Neural cell (in vitro differentiated cells): ENCODE measurements at regions not wholly inside any gene's neighbourhood (a gene's known extent, or its start where the extent isn't known, plus 50 kb on each side); places are given as distances from the start of the nearest gene placed in this dataset.

Source experiments
- H2AFZ ChIP-seq: fragments of 200-600, 300-800 bp; sonication (generic), shearing (Covaris generic); 2 replicates; pipeline ENCODE4 v1.6.0; 2014; ENCODE audit warnings: low read depth, mild to moderate bottlenecking, antibody characterized with exemption, low read length, moderate library complexity
- H3F3A ChIP-seq: fragments of 200-600 bp; shearing (Covaris generic); 2 replicates; pipeline ENCODE4 v1.6.1; 2016; ENCODE audit warnings: mild to moderate bottlenecking, moderate library complexity, mixed read lengths, antibody characterized with exemption, low read length; ENCODE audit not compliant: insufficient read depth, poor library complexity, severe bottlenecking
- H3K27ac ChIP-seq: fragments of 200-600, 300-800 bp; sonication (generic), shearing (Covaris generic); 2 replicates; pipeline ENCODE4 v1.5.1; 2014; ENCODE audit warnings: mild to moderate bottlenecking, low read length, moderate library complexity
- H3K27me3 ChIP-seq: fragments of 300-800, 200-600 bp; sonication (generic), shearing (Covaris generic); 2 replicates; pipeline ENCODE4 v1.6.0; 2014; ENCODE audit warnings: mild to moderate bottlenecking, low read depth, low read length, moderate library complexity; ENCODE audit not compliant: insufficient read depth
- H3K36me3 ChIP-seq: fragments of 300-800, 200-600 bp; sonication (generic), shearing (Covaris generic); 2 replicates; pipeline ENCODE4 v1.5.1; 2014; ENCODE audit warnings: mild to moderate bottlenecking, antibody characterized with exemption, low read length, moderate library complexity; ENCODE audit not compliant: insufficient read depth
- H3K4me2 ChIP-seq: fragments of 300-800, 200-600 bp; sonication (generic), shearing (Covaris generic); 2 replicates; pipeline ENCODE4 v1.6.0; 2014; ENCODE audit warnings: mild to moderate bottlenecking, low read length
- H3K4me3 ChIP-seq: fragments of 300-800, 200-600 bp; sonication (generic), shearing (Covaris generic); 2 replicates; pipeline ENCODE4 v1.5.1; 2014; ENCODE audit warnings: mild to moderate bottlenecking, low read length, moderate library complexity
- H3K79me2 ChIP-seq: fragments of 200-600 bp; shearing (Covaris generic); replicated peaks from 2 replicates; pipeline ENCODE4 v1.6.0; 2014; ENCODE audit warnings: mild to moderate bottlenecking, low read length, moderate library complexity; ENCODE audit not compliant: insufficient read depth
- H3K9ac ChIP-seq: fragments of 300-800, 200-600 bp; sonication (generic), shearing (Covaris generic); 2 replicates; pipeline ENCODE4 v1.6.1; 2016; ENCODE audit warnings: mild to moderate bottlenecking, low read length, mixed read lengths
- H3K9me2 ChIP-seq: fragments of 200-600 bp; shearing (Covaris generic); 2 replicates; pipeline ENCODE4 v1.6.1; 2016; ENCODE audit warnings: mild to moderate bottlenecking, low read length, mixed read lengths; ENCODE audit not compliant: insufficient read depth
- H3K9me3 ChIP-seq: fragments of 200-600, 300-800 bp; sonication (generic), shearing (Covaris generic); 2 replicates; pipeline ENCODE4 v1.6.1; 2016; ENCODE audit warnings: mild to moderate bottlenecking, mixed run types, low read length, moderate library complexity, mixed read lengths
- H4K20me1 ChIP-seq: fragments of 200-600 bp; shearing (Covaris generic); 2 replicates; pipeline ENCODE4 v1.6.1; 2016; ENCODE audit warnings: mild to moderate bottlenecking, mixed run types; ENCODE audit not compliant: insufficient read depth
- EP300 ChIP-seq: fragments of 450-650 bp; conservative IDR thresholded peaks from 2 replicates; pipeline ENCODE4 v1.6.1; 2014; ENCODE audit warnings: antibody characterized with exemption, mild to moderate bottlenecking, moderate library complexity; ENCODE audit not compliant: poor library complexity, severe bottlenecking
- EZH2 ChIP-seq: fragments of 200-600, 300-800 bp; shearing (Covaris generic), sonication (generic); IDR thresholded peaks from 2 replicates; pipeline ENCODE4 v1.6.1; 2014; ENCODE audit warnings: antibody characterized with exemption, low read length, borderline replicate concordance, mild to moderate bottlenecking; ENCODE audit not compliant: insufficient read depth, poor library complexity, severe bottlenecking
- MXI1 ChIP-seq: fragments of 450-650 bp; conservative IDR thresholded peaks from 2 replicates; pipeline ENCODE4 v1.6.1; 2014; ENCODE audit warnings: antibody characterized with exemption, mild to moderate bottlenecking; ENCODE audit not compliant: poor library complexity, severe bottlenecking
- POLR2AphosphoS5 ChIP-seq: IDR thresholded peaks from 2 replicates; pipeline ENCODE4 v1.6.1; 2012
- RAD21 ChIP-seq: fragments of 450-650 bp; conservative IDR thresholded peaks from 2 replicates; pipeline ENCODE4 v1.6.1; 2014; ENCODE audit warnings: antibody characterized with exemption, mild to moderate bottlenecking, moderate library complexity
- SMC3 ChIP-seq: fragments of 450-650 bp; conservative IDR thresholded peaks from 2 replicates; pipeline ENCODE4 v1.6.1; 2014; ENCODE audit warnings: antibody characterized with exemption, mild to moderate bottlenecking, moderate library complexity; ENCODE audit not compliant: poor library complexity
- TAF1 ChIP-seq: IDR thresholded peaks from 2 replicates; pipeline ENCODE4 v1.6.1; 2012; ENCODE audit warnings: low read depth
- TF ChIP-seq, protein P1 (sequence below): fragments of 450-650 bp; IDR thresholded peaks from 2 replicates; pipeline ENCODE4 v1.5.1; 2014; ENCODE audit warnings: antibody characterized with exemption, mild to moderate bottlenecking, moderate library complexity; ENCODE audit not compliant: poor library complexity, severe bottlenecking
- TF ChIP-seq, protein P2 (sequence below): IDR thresholded peaks from 2 replicates; pipeline ENCODE4 v1.6.1; 2012; ENCODE audit warnings: borderline replicate concordance

DNA sequence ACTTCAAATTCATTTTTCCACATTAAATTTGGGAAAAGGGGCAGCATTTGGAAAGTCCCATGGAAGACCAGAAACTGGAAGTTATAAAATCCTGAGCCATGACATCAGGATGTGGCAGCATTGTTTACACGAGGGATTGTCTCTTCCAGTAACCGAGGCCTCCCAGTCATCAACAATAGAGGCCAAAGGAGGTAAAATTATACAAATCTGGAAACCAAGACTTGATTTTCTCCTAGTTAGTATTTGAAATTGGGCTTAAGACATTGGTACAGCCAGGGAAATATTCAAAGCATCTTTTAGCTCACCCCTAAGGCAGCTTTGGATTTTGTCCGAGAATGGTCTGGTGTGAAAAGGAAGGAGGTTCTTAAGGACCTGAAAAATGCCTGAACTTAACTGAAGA is 251.6 kb upstream of the FOXF1 start:
- Histone ChIP-seq H3K9ac (no peak overlapping the region), H3K36me3 (no peaks in the 10 kb centered on the region), H3F3A (no peaks in the 10 kb centered on the region)

DNA sequence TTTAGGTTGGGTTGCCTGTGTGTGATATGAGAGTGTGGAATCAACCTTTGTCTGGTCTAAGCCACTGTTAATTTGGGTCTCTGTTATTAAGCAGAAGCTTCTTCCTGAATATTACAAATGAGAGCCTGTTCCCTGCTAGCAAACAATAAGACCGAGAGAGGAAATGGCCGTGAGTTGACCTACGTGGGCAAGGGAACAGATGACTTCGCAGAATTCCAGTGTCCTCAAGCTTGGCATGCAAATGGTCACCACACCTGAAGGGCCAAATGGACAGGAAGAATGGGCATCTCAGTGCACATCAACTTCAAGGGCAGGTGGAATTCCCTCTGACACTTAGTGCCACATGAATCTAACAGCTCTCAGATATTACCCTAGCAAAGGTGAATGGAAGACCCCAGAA is 250.8 kb upstream of the FOXF1 start:
- Histone ChIP-seq H3K9me3 (no peaks in the 10 kb centered on the region), H2AFZ (no peak overlapping the region), H3K27me3 (no peaks in the 10 kb centered on the region), H4K20me1 (no peaks in the 10 kb centered on the region), H3K4me3 (no peak overlapping the region), H3K4me2 (no peak overlapping the region), H3F3A (no peaks in the 10 kb centered on the region), H3K36me3 (no peaks in the 10 kb centered on the region), H3K79me2 (no peaks in the 10 kb centered on the region), H3K27ac (no peak overlapping the region), H3K9ac (no peak overlapping the region), H3K9me2 (no peaks in the 10 kb centered on the region)
- no peak for TF ChIP-seq MXI1
- TF ChIP-seq, protein P1, sequence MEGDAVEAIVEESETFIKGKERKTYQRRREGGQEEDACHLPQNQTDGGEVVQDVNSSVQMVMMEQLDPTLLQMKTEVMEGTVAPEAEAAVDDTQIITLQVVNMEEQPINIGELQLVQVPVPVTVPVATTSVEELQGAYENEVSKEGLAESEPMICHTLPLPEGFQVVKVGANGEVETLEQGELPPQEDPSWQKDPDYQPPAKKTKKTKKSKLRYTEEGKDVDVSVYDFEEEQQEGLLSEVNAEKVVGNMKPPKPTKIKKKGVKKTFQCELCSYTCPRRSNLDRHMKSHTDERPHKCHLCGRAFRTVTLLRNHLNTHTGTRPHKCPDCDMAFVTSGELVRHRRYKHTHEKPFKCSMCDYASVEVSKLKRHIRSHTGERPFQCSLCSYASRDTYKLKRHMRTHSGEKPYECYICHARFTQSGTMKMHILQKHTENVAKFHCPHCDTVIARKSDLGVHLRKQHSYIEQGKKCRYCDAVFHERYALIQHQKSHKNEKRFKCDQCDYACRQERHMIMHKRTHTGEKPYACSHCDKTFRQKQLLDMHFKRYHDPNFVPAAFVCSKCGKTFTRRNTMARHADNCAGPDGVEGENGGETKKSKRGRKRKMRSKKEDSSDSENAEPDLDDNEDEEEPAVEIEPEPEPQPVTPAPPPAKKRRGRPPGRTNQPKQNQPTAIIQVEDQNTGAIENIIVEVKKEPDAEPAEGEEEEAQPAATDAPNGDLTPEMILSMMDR: no peak
- TF ChIP-seq TAF1: no peak
- no peak for TF ChIP-seq EP300
- no peak for TF ChIP-seq POLR2AphosphoS5
- TF ChIP-seq SMC3: no peak
- TF ChIP-seq, protein P2, sequence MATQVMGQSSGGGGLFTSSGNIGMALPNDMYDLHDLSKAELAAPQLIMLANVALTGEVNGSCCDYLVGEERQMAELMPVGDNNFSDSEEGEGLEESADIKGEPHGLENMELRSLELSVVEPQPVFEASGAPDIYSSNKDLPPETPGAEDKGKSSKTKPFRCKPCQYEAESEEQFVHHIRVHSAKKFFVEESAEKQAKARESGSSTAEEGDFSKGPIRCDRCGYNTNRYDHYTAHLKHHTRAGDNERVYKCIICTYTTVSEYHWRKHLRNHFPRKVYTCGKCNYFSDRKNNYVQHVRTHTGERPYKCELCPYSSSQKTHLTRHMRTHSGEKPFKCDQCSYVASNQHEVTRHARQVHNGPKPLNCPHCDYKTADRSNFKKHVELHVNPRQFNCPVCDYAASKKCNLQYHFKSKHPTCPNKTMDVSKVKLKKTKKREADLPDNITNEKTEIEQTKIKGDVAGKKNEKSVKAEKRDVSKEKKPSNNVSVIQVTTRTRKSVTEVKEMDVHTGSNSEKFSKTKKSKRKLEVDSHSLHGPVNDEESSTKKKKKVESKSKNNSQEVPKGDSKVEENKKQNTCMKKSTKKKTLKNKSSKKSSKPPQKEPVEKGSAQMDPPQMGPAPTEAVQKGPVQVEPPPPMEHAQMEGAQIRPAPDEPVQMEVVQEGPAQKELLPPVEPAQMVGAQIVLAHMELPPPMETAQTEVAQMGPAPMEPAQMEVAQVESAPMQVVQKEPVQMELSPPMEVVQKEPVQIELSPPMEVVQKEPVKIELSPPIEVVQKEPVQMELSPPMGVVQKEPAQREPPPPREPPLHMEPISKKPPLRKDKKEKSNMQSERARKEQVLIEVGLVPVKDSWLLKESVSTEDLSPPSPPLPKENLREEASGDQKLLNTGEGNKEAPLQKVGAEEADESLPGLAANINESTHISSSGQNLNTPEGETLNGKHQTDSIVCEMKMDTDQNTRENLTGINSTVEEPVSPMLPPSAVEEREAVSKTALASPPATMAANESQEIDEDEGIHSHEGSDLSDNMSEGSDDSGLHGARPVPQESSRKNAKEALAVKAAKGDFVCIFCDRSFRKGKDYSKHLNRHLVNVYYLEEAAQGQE: no peak
- no peak for TF ChIP-seq RAD21
- TF ChIP-seq EZH2: no peak

More for the DNA sequence above, 251.6 kb upstream of the FOXF1 start:
- Histone ChIP-seq H2AFZ (no peak overlapping the region), H3K9me2 (no peaks in the 10 kb centered on the region), H4K20me1 (no peaks in the 10 kb centered on the region), H3K9me3 (no peaks in the 10 kb centered on the region), H3K4me2 (no peak overlapping the region), H3K27ac (no peak overlapping the region), H3K27me3 (no peaks in the 10 kb centered on the region), H3K79me2 (no peaks in the 10 kb centered on the region), H3K4me3 (no peak overlapping the region)
- TF ChIP-seq EP300 (no peak), EZH2 (no peak)
- TF ChIP-seq, protein P2: no peak
- TF ChIP-seq, protein P1: no peak
